ENCODE measurements at regions not wholly inside any gene's neighbourhood (a gene's known extent, or its start where the extent isn't known, plus 50 kb on each side); places are given as distances from the start of the nearest gene placed in this dataset.
A peak's percentile ranks its signal among the peaks of the same experiment; 100 is the strongest.

DNA sequence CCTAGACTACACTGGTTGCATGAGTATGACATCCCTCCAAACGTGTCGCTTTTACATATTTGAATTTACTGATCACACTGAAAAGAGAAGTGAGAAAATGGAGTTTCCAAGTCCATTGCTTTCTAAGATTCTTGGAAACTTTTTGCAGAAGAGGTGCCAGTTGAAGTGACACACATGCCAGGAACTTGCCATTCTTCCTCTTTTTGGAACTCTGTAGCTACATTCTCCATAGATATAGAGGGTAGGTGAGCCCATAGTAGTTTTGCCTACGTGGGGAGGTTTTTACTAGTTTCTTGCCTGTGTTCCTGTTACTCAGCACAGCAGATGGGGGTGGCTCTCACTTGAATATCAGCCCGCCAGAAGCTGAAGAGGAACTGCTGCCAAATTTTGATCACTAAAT is 286.6 kb upstream of the NRP1 start:
- Histone ChIP-seq H3K27ac (no peak overlapping the region), H3K36me3 (no peaks in the 10 kb centered on the region), H3K9me3 (no peaks in the 10 kb centered on the region), H3K27me3 (no peaks in the 10 kb centered on the region), H3K4me3 (no peak overlapping the region), H3K4me1 (no peaks in the 10 kb centered on the region)
- DNase-seq (ENCODE audit: low spot score in 2 of 2), result no peak
- TF ChIP-seq, protein P1, sequence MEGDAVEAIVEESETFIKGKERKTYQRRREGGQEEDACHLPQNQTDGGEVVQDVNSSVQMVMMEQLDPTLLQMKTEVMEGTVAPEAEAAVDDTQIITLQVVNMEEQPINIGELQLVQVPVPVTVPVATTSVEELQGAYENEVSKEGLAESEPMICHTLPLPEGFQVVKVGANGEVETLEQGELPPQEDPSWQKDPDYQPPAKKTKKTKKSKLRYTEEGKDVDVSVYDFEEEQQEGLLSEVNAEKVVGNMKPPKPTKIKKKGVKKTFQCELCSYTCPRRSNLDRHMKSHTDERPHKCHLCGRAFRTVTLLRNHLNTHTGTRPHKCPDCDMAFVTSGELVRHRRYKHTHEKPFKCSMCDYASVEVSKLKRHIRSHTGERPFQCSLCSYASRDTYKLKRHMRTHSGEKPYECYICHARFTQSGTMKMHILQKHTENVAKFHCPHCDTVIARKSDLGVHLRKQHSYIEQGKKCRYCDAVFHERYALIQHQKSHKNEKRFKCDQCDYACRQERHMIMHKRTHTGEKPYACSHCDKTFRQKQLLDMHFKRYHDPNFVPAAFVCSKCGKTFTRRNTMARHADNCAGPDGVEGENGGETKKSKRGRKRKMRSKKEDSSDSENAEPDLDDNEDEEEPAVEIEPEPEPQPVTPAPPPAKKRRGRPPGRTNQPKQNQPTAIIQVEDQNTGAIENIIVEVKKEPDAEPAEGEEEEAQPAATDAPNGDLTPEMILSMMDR (IDR thresholded peaks at IDR 0.05), result no peak
- intact Hi-C loops (cut with DNase I), result no loop called here

- no peak for DNase-seq (ENCODE audit: low spot score in 2 of 2)
- Histone ChIP-seq H3K36me3 (no peaks in the 10 kb centered on the region), H3K9me3 (no peaks in the 10 kb centered on the region), H3K27ac (no peak overlapping the region), H3K4me1 (no peaks in the 10 kb centered on the region), H3K27me3 (no peaks in the 10 kb centered on the region), H3K4me3 (no peak overlapping the region)
- TF ChIP-seq, protein P1 (IDR thresholded peaks at IDR 0.05), result no peak
- intact Hi-C loops (cut with DNase I), result no loop called here
These were observed 283.7 kb upstream of the NRP1 start for GRCh38 chr10:33618196-33618595.

DNA sequence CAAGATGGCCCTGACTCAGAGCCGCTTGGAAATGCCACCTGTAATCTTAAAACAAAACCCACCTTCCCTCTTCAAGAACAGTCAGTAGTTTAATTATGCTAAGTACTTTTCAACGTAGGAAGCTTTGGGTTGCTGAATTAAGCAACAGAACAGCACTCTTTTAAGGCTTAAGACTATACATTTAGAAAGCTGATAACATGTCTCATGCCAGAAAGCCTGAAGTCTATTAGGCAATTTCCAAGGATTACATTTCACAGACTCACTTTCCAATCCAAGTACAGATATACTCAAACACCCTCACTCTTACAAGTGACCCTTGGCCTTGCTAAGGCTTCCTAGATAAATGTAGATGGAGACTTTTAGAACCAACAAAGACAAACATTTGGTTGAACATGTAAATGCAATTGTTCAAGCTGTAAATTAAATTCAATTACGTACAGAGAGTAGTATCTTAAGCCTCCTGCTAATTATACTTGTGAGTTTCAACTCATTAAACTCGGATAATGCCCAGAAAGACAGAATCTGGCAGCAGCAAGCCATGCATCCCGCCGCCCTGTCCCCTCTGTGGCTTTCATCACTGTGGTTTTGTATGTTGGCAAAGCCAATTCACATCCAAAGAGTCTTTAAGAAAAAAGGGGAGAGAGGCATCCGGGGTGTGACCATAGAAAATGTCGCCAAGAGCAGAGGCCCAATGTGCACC is 283.1 kb upstream of the NRP1 start:
- TF ChIP-seq, protein P1 (IDR thresholded peaks at IDR 0.05), result no peak
- no peak overlapping the region for H3K27ac ChIP-seq
- H3K36me3 ChIP-seq, result no peaks in the 10 kb centered on the region
- H3K27me3 ChIP-seq, result no peaks in the 10 kb centered on the region
- DNase-seq (ENCODE audit: low spot score in 2 of 2), result no peak
- no peaks in the 10 kb centered on the region for H3K4me1 ChIP-seq
- H3K4me3 ChIP-seq, result no peak overlapping the region
- intact Hi-C loops (cut with DNase I), result no loop called here
- H3K9me3 ChIP-seq, result no peaks in the 10 kb centered on the region

- H3K27me3 ChIP-seq, result no peaks in the 10 kb centered on the region
- intact Hi-C loops (cut with DNase I), result no loop called here
- H3K36me3 ChIP-seq, result no peaks in the 10 kb centered on the region
- no peak for DNase-seq (ENCODE audit: low spot score in 2 of 2)
- no peaks in the 10 kb centered on the region for H3K9me3 ChIP-seq
- no peak overlapping the region for H3K4me3 ChIP-seq
- TF ChIP-seq, protein P1 (IDR thresholded peaks at IDR 0.05), result no peak
- no peak overlapping the region for H3K27ac ChIP-seq
- H3K4me1 ChIP-seq, result no peaks in the 10 kb centered on the region
These were observed 282.5 kb upstream of the NRP1 start for GRCh38 chr10:33616956-33617355.

GRCh38 chr10:33612551-33612950 is 278.1 kb upstream of the NRP1 start:
- Histone ChIP-seq H3K4me3 (no peak overlapping the region), H3K4me1 (no peaks in the 10 kb centered on the region), H3K27ac (peak overlapping the region; percentile 19 to 53), H3K36me3 (no peaks in the 10 kb centered on the region), H3K9me3 (peaks cover 0 to 7% of the 10 kb centered on the region in 2 donors), H3K27me3 (no peaks in the 10 kb centered on the region)
- TF ChIP-seq, protein P1 (IDR thresholded peaks at IDR 0.05), result no peak
- no peak for DNase-seq (ENCODE audit: low spot score in 2 of 2)
- intact Hi-C loops (cut with DNase I), result no loop called here

- H3K4me3 ChIP-seq, result no peak overlapping the region
- DNase-seq (ENCODE audit: low spot score in 2 of 2), result no peak
- TF ChIP-seq, protein P1 (IDR thresholded peaks at IDR 0.05), result no peak
- no peaks in the 10 kb centered on the region for H3K36me3 ChIP-seq
- H3K27me3 ChIP-seq, result no peaks in the 10 kb centered on the region
- intact Hi-C loops (cut with DNase I), result no loop called here
- H3K27ac ChIP-seq, result peak overlapping the region; percentile 19 to 53
- H3K4me1 ChIP-seq, result no peaks in the 10 kb centered on the region
- peaks cover 0 to 7% of the 10 kb centered on the region in 2 donors for H3K9me3 ChIP-seq
These were observed 277.6 kb upstream of the NRP1 start for GRCh38 chr10:33612116-33612515.

Measured in ascending aorta (tissue), 2 donors.